ENCODE measurements at regions not wholly inside any gene's neighbourhood (a gene's known extent, or its start where the extent isn't known, plus 50 kb on each side); places are given as distances from the start of the nearest gene placed in this dataset.
"Not testable (repeated sequence)": the region's sequence is repeated elsewhere in the genome, so short reads cannot be mapped to it uniquely, and the experiment has no call there.

GRCh38 chr21:18834121-18834520, 430.5 kb upstream of the TMPRSS15 start:
- not testable (repeated sequence) for TF ChIP-seq POLR2A (IDR thresholded peaks at IDR 0.05; ENCODE audit: low read depth, low read length); CTCF (IDR thresholded peaks at IDR 0.05; ENCODE audit: extremely low read depth in 1 of 2, insufficient read depth in 1 of 2, low read depth in 1 of 2, low read length in 2 of 2)

All from endothelial cell of umbilical vein (primary cell).